GM10248 (cell line): ENCODE measurements at regions not wholly inside any gene's neighbourhood (a gene's known extent, or its start where the extent isn't known, plus 50 kb on each side); places are given as distances from the start of the nearest gene placed in this dataset.

ENCODE experiments used
- CTCF ChIA-PET: fragments of 300-600 bp; sonication (Branson Sonifier 250); formaldehyde crosslinking; extraction: SDS; loops from one replicate; lab custom pipeline; 2021; ENCODE audit warnings: antibody characterized with exemption; lab: Yijun Ruan, JAX
- POLR2A ChIA-PET: fragments of 350-650 bp; sonication (Branson Sonifier 250); formaldehyde crosslinking; extraction: SDS; loops from one replicate; lab custom pipeline; 2020; ENCODE audit warnings: antibody characterized with exemption; lab: Yijun Ruan, JAX
- DNase-seq: peaks from one replicate; pipeline ENCODE4 v3.0.0; 2012; ENCODE audit errors: extremely low spot score
- CTCF ChIP-seq: IDR thresholded peaks from 2 replicates; pipeline ENCODE4 v1.5.1; 2012; ENCODE audit warnings: mild to moderate bottlenecking, low read depth; ENCODE audit errors: extremely low read depth, missing control alignments, control extremely low read depth

- ChIA-PET POLR2A (no interaction called here), CTCF (interaction anchor here (1.7 kb wide), 1 partner anchor 12 kb away, joined by 5 read pairs; no protein-coding TSS in a partner anchor)
- DNase-seq, result no peak
- TF ChIP-seq CTCF, result no peak
These were observed 486.0 kb upstream of the CFAP20DC start for GRCh38 chr3:59535791-59536221.

GRCh38 chr3:59531994-59532393 lies 482.2 kb upstream of the CFAP20DC start:
- no peak for DNase-seq
- no peak for TF ChIP-seq CTCF
- ChIA-PET POLR2A (no interaction called here), CTCF (no interaction called here)

- CTCF ChIA-PET, result interaction anchor here (1.5 kb wide), 1 partner anchor 11 kb away, joined by 4 read pairs; no protein-coding TSS in a partner anchor
- DNase-seq, result no peak
- no peak for TF ChIP-seq CTCF
- POLR2A ChIA-PET, result no interaction called here
These were observed 481.4 kb upstream of the CFAP20DC start for GRCh38 chr3:59531066-59531745.

- DNase-seq, result no peak
- no peak for TF ChIP-seq CTCF
- ChIA-PET CTCF (interaction anchor here (1.3 to 1.7 kb wide), 4 partner anchors 14 to 159 kb away, joined by 3 to 4 read pairs (median 4); no protein-coding TSS in a partner anchor), POLR2A (no interaction called here)
These were observed 478.4 kb upstream of the CFAP20DC start for GRCh38 chr3:59528251-59528650.

- TF ChIP-seq CTCF, result no peak
- ChIA-PET POLR2A (no interaction called here), CTCF (interaction anchor here (1.1 to 1.7 kb wide), 5 partner anchors 10 to 158 kb away, joined by 3 to 4 read pairs (median 3); no protein-coding TSS in a partner anchor)
These were observed 477.7 kb upstream of the CFAP20DC start for GRCh38 chr3:59527493-59527892.

GRCh38 chr3:59526999-59527398 lies 477.2 kb upstream of the CFAP20DC start:
- POLR2A ChIA-PET, result no interaction called here
- DNase-seq, result no peak
- no peak for TF ChIP-seq CTCF
- CTCF ChIA-PET, result interaction anchor here (1.1 to 1.7 kb wide), 3 partner anchors 9 to 41 kb away, joined by 3 to 4 read pairs (median 4); no protein-coding TSS in a partner anchor

More at GRCh38 chr3:59527493-59527892, 477.7 kb upstream of the CFAP20DC start:
- no peak for DNase-seq
